NCI-H1930 (cell line): ENCODE measurements at regions not wholly inside any gene's neighbourhood (a gene's known extent, or its start where the extent isn't known, plus 50 kb on each side); places are given as distances from the start of the nearest gene placed in this dataset.

Experiments used
- DNase-seq, 2 experiments: peaks; one replicate each; lab custom pipeline; 2025; lab: John Stamatoyannopoulos, UW

DNA sequence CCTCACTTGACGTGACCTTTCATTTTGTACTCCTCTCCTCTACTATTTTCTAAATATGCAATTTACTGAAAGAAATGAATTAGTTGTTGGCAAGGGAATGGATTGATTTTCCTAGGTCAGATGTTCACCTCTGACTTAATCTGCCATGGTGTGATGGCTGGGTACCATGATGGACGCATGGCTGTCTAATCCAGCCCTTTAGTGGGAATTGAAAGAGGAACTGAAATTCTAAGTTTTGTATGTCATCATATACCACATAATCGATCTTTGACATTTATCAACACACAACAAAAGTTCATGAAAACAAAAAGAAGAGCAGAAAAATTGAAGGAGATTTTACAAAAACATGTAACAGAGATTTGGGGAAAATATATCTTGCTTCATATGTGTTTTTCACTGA, 331.3 kb upstream of the SNX7 start:
- no peak for DNase-seq

- DNase-seq: no peak
Observed at GRCh38 chr1:98328855-98329254, 332.7 kb upstream of the SNX7 start.

DNA sequence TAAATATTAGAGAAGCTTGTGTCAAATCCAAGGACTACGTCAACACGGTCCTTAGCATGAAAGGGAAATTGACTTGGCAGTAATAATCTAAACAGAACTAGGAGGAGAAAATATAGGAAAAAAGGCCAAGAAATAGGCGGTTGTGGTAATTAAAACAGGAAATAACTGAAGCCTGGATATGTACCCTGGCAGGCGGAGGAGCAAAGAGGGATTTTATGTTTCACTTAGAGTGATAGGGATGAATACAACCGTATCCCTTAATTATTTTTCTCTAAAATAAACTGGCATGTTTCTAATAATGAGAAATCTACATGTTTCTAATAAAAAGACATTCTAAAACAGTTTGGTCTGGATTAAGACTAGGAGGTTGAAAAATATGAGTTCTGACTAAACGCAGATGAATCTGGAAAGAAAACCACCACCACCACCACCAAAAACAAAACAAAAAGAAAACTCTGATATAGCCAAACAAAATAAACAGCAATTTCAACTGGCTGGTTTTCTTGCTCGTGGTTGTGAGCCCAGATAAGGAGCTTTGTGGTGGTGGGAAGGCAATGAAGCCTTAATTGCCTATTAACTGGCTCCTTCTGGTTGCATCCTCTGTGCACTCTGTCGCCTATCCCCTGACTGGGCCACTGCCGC, 334.2 kb upstream of the SNX7 start:
- DNase-seq: no peak

DNA sequence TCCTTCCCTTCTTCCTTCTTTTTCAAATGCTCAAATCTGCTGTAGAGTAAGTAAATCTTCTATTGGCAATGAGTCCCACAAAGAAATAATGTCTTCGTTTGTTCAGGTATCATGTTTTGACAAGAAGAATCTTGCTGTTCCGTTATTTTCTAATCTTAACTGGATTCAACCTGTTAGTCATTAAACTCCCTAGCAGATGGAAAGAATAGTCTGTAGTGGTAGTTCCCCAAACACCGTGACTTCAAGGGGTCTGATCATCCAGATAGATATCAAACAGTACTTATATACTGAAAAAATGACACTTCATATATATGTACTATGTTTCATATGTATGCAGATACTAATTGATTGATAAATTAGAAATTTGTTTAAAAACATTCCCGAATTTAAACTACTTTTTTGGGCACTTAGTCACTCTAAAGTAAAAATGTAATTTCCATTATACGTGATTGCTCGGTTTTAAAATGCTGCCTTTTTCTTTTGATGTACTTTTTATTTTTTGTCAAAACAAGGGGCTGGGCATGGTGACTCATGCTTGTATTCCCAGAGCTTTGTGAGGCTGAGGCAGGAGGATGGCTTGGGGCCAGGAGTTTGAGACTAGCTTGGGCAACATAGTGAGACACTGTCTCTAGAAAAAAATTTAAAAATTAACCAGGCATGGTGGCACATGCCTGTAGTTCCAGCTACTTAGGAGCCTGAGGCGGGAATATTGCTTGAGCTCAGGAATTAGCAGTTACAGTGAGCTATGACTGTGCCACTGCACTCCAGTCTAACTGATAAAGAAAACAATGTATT, 335.7 kb upstream of the SNX7 start:
- DNase-seq: no peak

DNA sequence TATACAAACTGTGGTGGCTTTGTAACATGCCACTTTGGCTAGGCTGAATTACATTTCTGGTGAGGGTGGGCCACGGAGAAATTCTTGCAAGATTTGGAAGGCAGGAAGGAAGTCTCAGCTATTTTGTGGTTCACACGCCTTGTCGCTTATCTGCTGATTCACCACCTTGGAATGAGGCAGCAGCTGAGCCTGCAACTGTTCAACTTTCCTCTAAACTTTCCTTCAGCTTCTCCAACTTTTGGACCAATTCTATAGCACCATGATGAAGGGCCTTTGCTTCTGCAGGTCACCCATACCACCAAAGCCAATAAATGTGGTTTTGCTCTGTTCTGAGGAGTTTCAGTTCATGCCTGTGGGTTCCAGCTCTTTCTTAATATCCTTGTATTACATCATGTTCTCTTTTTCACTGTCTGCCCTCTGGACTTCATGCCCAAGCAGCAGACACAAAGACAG, 337.6 kb upstream of the SNX7 start:
- DNase-seq: no peak

GRCh38 chr1:98323388-98323787, 338.1 kb upstream of the SNX7 start:
- no peak for DNase-seq

- DNase-seq: no peak
Observed at GRCh38 chr1:98322966-98323365, 338.6 kb upstream of the SNX7 start.

DNA sequence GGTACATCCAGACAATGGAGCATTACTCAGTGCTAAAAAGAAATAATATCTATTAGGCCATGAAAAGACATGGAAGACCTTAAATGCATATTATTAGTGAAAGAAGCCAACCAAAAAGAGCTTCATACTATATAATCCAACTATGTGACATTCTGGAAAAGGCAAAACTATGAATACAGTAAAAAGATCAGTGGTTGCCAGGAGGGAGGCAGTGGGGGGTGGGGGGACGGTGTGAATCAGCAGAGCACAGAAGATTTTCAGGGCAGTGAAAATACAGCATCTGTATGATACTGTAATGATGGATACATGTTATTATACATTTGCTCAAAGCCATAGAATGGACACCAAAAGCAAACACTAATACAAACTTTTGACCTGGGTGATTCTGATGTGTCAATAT, 339.4 kb upstream of the SNX7 start:
- DNase-seq: no peak

DNA sequence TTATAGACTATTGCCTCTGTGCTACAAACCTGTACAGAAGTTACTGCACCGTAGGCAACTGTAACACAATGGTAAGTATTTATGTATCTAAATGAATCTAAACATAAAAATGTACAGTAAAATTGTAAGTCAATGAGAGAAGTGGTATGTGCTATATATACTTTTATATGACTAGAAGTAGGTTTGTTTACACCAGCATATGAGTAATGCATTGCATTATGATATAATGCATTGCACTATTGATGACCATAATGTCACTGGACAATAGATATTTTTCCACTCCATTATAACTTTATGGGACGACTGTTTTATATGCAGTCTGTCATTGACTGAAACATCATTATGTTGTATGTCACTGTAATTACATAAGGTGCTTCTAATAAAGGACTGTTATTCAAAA, 340.3 kb upstream of the SNX7 start:
- DNase-seq: no peak

- DNase-seq: no peak
Observed at GRCh38 chr1:98316286-98316905, 345.1 kb upstream of the SNX7 start.

DNA sequence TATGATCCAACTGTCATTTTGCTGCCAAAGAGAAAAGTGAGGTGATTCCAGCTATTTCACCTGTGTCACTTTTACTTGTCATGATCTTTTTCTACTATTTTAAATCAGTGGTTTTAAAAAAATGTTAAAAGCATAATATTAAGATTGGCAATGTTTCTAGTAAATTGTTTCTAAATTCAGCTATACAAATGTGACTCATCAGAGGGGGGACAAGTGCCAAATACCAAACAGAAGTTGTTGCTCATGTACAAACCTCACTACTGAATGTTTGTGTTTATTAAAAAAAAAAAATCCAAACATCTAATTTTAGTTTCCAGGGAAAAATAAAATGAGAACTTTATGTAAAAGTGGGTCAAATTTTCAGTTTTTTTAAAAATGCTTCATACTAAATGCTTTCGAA, 346.2 kb upstream of the SNX7 start:
- no peak for DNase-seq

DNA sequence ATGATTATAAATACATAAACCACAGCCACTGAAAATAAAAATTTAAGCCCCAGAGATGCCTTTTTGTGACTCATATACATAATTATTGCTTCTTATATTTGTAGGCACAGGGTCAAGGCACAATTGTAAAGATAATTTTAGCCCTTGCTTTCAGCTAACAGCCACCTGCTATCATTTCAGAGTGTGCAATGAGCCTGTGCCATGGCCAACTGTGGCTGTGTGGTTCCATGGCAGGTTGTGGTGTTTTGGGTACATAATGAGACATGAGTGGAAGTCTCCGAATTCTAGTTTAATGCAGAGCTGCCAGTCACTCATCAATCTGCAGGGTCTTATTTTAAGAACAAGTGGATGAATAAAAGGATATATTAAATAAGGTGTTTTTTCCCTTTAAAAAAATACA, 346.9 kb upstream of the SNX7 start:
- no peak for DNase-seq

DNA sequence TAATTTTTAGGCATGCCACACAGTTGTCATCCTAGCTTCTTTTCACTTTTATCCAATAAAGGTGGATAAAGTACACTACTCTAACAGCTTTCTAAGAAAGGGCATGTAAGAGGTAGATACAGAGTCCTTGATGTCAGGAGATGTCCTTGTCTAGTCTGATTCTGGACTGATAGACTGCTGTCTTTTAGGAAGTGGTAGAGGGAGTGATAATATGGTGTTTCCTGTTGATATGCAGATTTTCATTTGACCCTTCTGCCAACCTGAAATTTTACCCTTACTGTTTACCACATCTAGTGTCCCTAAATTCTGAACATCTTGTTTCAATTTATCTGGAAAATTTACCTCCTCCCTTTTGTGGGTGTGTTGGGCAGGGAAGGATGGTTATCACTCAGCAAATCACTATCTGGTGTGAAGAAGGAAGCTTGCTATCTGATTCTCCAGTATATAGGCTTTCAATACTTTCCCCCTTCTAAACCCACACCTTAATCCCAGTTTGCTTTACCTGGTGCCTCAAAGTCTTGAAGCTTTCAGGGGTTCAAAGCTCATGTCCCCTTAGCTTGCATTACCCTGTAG, 354.9 kb upstream of the SNX7 start:
- no peak for DNase-seq

DNA sequence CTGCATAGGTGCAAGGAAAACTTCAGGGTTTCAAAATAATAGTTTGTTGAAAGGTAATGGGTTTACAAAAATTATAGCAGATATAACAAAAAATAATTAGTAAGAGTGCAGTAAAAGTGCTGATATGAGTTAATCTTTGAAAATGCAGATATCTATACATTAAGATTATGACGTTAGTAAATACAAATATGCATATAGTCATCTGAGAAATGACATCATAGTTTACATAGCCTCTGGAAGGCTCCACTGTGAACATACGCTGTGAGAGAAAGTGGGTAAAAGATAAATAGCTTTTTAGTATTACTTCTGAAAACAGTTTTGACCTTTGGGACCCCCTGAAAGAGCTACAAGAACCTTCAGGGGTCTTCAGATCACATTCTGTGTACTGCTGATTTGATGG, 356.2 kb upstream of the SNX7 start:
- DNase-seq: no peak

DNA sequence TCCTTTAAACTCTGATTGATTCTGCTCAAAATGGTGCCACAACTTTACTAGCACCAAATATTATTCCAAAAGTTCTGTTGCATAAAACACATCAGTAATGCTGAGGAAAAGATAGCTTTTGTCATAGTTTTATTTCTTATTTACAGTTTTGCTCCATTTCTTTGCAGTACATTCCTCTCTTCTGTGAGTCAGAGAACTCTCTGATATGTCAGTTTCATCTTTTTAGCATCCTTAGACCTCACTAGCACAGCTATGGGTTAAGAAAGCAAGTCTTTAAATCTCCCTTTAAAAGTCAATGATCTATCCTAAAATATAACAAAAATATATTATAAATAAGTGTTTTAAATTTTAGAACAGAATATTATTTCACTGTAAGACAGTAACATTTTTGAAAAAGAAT, 356.6 kb upstream of the SNX7 start:
- DNase-seq: no peak

GRCh38 chr1:98299861-98300260, 361.7 kb upstream of the SNX7 start:
- DNase-seq: no peak

DNA sequence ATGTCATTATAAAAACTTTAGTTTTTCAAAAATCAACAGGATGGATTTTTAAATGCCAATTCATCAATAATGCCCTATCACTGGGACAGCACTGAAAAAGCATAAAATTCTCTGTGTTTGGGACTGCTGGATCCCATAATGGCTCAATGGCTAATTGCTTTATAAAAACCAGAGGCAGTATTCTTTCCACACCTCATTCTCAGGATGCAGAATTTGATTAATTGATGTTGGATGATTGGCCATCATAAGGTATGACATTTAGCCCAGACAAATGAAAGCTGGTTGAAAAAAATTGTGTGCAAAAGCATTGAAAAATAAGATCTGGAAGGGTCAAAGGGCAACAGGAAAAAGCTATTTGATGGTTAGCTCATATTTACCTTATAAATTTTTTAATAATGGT, 362.2 kb upstream of the SNX7 start:
- DNase-seq: no peak

DNA sequence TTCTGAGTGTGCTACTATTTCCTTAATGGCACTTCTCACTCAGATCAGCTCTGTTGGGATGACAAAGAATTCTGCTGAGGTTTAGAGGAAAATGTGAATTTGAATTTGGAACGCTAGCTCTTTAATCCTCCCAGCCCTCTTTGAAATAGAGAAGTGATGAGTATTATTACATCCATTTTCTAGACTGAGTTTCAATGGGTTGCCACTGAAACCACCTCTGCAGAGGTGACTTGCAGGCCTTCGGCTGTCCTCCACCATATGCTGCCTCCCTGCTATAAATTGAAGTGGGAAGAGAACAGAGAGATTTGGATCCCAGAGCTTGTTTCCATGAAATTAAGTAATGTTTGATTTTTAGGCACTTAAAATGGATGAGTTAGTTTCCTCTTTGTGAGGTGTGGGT, 363.2 kb upstream of the SNX7 start:
- no peak for DNase-seq

GRCh38 chr1:98296681-98297080, 364.8 kb upstream of the SNX7 start:
- no peak for DNase-seq

DNA sequence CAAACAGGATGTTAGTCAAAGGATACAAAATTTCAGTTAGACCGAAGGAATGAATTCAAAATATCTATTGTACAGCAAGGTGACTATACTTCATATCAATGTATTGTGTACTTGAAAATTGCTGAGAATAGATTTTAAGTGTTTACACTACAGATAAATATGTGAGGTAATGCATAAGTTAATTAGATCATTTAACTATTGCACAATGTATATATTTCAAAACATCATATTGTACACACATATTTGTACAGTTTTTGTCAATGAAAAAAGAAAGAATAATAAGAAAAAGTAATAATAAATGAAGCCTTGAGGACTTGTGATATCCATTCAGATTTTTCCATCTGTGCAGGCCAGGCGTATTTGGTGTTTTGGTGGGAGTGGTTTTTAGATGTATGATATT, 367.4 kb upstream of the SNX7 start:
- DNase-seq: no peak

- no peak for DNase-seq
Observed at GRCh38 chr1:98292994-98293393, 368.5 kb upstream of the SNX7 start.

GRCh38 chr1:98289311-98289710, 368.5 kb upstream of the DPYD start:
- DNase-seq: no peak

GRCh38 chr1:98288494-98288893, 367.7 kb upstream of the DPYD start:
- DNase-seq: no peak
